ENCODE measurements at regions not wholly inside any gene's neighbourhood (a gene's known extent, or its start where the extent isn't known, plus 50 kb on each side); places are given as distances from the start of the nearest gene placed in this dataset.
A peak's percentile ranks its signal among the peaks of the same experiment; 100 is the strongest.
"Not testable (repeated sequence)": the region's sequence is repeated elsewhere in the genome, so short reads cannot be mapped to it uniquely, and the experiment has no call there.

GRCh38 chr17:30712859-30713258 is 111.6 kb downstream of the CRLF3 start:
- not testable (repeated sequence) for DNase-seq (ENCODE audit: low read depth in 2 of 2)

GRCh38 chr17:30711626-30712507 is 112.6 kb downstream of the CRLF3 start:
- not testable (repeated sequence) for DNase-seq (ENCODE audit: low read depth in 2 of 2)

DNA sequence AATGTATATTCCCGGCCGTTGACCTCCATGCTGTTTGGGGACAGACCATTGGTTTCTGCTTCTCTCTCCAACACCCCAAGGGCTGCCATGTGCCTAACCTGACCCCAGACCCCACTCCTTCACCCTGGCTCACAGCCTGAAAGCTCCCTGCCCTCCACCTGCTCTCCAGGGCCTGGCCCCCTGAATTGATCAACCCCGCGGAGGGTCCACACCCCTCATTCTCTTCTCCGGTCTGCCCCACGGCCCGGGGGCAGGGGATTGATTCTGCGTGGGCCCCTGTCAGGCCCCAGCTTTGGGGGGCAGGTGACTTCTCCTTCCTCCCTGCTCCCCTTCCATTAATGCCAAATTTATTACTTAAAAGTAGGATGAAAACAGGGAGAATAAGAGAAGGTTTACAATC is 113.3 kb downstream of the CRLF3 start:
- not testable (repeated sequence) for DNase-seq (ENCODE audit: low read depth in 2 of 2)

- DNase-seq (ENCODE audit: low read depth in 2 of 2) = not testable (repeated sequence)
Observed at GRCh38 chr17:30710276-30711088, 114.0 kb downstream of the CRLF3 start.

DNA sequence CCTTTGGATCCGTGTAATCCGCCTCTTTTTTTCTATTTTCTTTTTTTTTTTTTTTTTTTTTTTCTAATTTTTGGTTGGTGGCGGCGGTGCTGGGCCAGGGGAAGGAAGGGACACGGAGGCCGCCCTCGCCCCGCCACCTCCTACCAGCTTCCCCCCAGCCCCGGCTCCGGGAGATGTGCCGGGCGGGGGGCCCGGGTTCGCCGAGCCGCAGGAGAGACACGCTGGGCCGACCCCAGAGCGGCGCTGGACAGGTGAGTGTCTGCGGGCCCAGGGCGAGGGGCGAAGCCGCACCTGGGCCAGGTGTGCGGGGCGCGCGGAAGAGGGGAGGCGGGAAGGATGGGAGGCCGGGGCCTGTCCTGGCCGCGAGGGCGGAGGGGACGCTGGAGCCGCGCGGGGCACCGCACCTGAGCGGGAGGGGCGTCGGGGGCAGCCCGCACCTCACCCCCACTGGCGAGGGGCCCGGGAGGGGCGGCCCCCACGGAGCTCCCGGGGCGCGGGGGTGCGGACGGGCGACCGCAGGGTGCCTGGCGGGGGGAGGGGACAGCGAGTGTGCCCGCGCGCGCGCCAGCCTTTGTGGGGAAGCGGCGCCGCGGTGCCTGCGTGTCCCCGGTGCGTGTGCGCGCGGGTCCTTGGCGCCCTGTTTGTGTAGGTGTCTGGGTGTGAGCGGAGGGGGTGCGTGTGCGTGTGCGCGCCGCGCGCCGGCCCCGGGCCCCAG is 114.8 kb downstream of the CRLF3 start:
- not testable (repeated sequence) for DNase-seq (ENCODE audit: low read depth in 2 of 2)

- DNase-seq (ENCODE audit: low read depth in 2 of 2) = not testable (repeated sequence)
Observed at GRCh38 chr17:30709096-30709495, 115.4 kb downstream of the CRLF3 start.

GRCh38 chr17:30708241-30709078 is 116.0 kb downstream of the CRLF3 start:
- DNase-seq (ENCODE audit: low read depth in 2 of 2) = peak; percentile 28 to 39

GRCh38 chr17:30707724-30708240 is 116.7 kb downstream of the CRLF3 start:
- not testable (repeated sequence) for DNase-seq (ENCODE audit: low read depth in 2 of 2)

- not testable (repeated sequence) for DNase-seq (ENCODE audit: low read depth in 2 of 2)
Observed at GRCh38 chr17:30706461-30707335, 117.8 kb downstream of the CRLF3 start.

DNA sequence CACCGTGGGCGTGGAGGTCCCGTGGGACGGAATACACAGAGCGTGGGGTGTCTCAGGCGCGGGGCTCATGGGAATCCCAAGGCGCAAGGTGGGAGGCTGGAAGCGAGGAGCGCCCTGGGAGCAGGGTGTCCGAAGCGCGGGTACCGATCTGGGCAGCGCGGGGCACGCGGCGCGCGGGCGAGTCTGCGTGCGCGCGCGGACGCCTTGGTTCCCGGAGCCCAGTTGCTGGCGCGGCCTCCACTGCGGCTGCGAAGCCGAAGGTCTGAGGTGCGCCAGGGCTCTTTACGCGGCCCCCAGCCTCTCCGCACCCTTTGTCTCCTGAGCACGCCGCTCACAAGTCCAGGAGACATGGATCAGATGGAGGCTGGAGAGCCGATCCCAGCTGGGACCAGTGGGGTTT is 118.5 kb downstream of the CRLF3 start:
- not testable (repeated sequence) for DNase-seq (ENCODE audit: low read depth in 2 of 2)

- no peak for DNase-seq (ENCODE audit: low read depth in 2 of 2)
Observed at GRCh38 chr17:30701498-30701989, 122.9 kb downstream of the CRLF3 start.

DNA sequence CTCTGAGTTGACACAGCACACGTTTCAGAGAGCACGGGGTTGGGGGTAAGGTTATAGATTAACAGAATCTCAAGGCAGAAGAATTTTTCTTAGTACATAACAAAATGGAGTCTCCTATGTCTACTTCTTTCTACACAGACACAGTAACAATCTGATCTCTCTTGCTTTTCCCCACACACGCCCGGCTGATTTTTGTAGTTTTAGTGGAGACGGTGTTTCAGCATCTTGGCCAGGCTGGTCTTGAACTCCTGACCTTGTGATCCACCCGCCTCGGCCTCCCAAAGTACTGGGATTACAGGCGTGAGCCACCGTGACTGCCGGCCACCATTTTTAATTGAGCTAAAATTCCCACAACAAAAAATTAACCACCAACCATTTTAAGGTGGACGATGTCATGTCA is 123.7 kb downstream of the CRLF3 start:
- not testable (repeated sequence) for DNase-seq (ENCODE audit: low read depth in 2 of 2)

DNA sequence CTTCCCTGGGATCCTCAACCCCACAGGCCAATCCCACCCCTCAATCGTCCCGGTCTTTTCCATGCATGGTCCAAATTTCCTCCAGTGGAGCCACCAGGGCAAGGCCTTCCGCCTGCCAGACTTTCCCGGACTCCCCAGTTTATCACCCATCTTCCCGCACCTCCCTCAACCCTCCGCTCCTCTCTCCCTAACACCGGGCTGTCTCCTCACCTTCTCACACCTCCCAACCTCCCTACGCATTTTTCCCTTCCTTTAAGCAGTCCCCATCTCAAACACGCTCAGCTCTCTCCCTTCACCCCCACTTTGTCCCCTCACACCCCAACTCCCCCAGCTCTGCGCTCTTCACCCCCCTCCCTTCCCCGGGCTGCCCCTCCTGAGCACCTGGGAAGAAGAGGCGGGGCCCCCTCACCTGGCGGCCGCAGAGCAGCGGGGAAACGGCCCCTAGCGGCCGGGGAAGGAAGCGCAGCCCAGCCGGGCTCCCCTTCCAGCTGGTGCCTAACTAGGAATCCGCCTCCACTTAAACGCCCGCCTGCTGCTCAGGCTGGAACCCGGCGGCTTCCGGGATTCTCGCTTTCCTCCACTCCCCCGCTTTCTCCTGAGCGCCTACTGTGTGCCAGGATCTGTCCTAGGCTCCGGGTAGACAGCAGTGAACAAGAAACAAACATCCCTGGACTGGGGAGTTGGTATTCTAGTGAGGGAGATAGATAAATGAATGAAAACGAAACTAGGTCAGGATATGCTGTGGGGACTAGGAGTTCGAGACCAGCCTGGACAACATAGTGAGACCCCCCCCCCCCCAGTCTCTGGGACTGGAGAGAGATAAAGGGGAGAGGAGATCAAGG is 126.7 kb downstream of the CRLF3 start:
- DNase-seq (ENCODE audit: low read depth in 2 of 2) = peak in 1 of 2 donors; percentile 44

- no peak for DNase-seq (ENCODE audit: low read depth in 2 of 2)
Observed at GRCh38 chr17:30696234-30696633, 128.3 kb downstream of the CRLF3 start.

DNA sequence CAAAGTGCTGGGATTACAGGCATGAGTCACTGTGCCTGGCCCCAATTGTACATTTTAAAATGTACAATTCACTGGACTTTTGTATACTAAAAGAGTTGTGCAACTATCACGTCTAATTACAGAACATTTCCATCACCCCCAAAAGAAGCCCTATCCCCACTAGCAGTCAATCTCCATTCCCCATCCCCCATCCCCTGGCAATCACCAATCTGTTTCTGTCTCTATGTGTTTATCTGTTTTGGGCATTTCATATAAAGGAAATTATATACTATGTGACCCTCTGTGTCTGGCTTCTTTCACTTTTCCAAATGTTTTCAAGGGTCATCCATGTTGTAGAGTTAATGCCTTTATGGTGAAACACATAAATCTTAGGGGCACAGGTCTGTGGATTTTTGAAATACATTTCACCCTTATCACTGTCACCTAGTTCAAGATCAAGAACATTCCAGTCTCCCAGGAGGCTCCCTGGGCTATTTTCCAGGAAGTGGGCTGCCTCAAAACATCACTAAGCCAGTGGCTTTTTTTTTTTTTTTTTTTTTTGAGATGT is 129.2 kb downstream of the CRLF3 start:
- not testable (repeated sequence) for DNase-seq (ENCODE audit: low read depth in 2 of 2)

- peak in 1 of 2 donors; percentile 20 for DNase-seq (ENCODE audit: low read depth in 2 of 2)
Observed at GRCh38 chr17:30693772-30694171, 130.7 kb downstream of the CRLF3 start.

DNA sequence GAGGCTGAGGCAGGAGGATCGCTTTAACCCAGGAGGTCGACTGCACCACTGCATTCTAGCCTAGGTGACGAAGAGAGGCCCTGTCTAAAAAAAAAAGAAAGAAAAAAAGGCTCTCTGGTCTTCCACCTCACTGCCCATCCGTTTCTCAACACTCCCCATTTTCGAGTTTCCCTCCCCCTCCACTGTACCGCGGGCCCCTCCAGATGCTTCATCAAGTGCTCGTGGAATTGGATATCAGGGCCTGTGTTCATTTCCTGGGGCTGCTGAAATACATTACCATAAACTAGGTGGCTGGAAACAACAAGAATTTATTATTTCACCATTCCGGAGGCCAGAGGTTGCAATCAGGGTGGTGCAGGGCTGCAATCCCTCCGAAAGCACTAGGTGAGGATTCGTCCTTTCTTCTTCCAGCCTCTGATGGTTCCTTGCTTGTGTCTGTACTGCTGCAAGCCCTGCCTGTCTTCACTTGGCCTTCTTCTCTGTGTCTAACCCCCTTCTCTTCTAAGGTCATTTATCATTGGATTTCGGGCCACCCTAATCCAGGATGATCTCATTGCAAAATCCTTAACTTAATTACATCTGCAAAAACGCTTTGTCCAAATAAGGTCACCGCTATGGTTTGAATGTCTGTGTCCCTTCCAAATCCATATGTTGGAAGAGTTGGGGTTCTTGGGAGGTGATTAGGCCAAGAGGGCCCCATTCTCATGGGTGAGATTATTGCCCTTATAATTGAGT is 135.1 kb downstream of the CRLF3 start:
- not testable (repeated sequence) for DNase-seq (ENCODE audit: low read depth in 2 of 2)

All from activated CD8-positive, alpha-beta memory T cell treated with anti-CD3 and anti-CD28 coated beads for 4 hours (primary cell).